GM12878 (cell line): ENCODE measurements at regions not wholly inside any gene's neighbourhood (a gene's known extent, or its start where the extent isn't known, plus 50 kb on each side); places are given as distances from the start of the nearest gene placed in this dataset.

ENCODE experiments used
- CTCF ChIP-seq, 3 experiments: IDR thresholded peaks in 2 of 3; conservative IDR thresholded peaks in 1 of 3; 2 replicates each; pipeline ENCODE4 v1.5.1; 2011; ENCODE audit warnings: low read depth in 3 of 3, low read length in 3 of 3, mild to moderate bottlenecking in 3 of 3, control low read depth in 2 of 3, moderate library complexity in 2 of 3, inconsistent platforms in 1 of 3, mixed read lengths in 1 of 3; ENCODE audit not compliant: control insufficient read depth in 2 of 3, insufficient read depth in 1 of 3; ENCODE audit errors: extremely low read depth in 1 of 3
- E4F1 ChIP-seq: fragments of 450-650 bp; IDR thresholded peaks from 2 replicates; pipeline ENCODE4 v1.6.1; 2018; ENCODE audit warnings: borderline replicate concordance, mild to moderate bottlenecking; ENCODE audit not compliant: partially characterized antibody
- EGR1 ChIP-seq, 2 experiments: IDR thresholded peaks; 1 replicate in 1 of 2; 2 replicates in 1 of 2; pipeline ENCODE4 v1.6.1; 2011 to 2012; ENCODE audit warnings: low read depth in 2 of 2, low read length in 2 of 2, borderline replicate concordance in 1 of 2, mild to moderate bottlenecking in 1 of 2, moderate library complexity in 1 of 2
- EZH2 ChIP-seq: IDR thresholded peaks from 2 replicates; pipeline ENCODE4 v1.6.1; 2012; ENCODE audit warnings: low read depth, mild to moderate bottlenecking, control low read depth, inconsistent platforms, low read length, borderline replicate concordance; ENCODE audit not compliant: control insufficient read depth
- RAD51 ChIP-seq: fragments of 450-650 bp; IDR thresholded peaks from 2 replicates; pipeline ENCODE4 v1.6.1; 2016; ENCODE audit warnings: moderate library complexity, mild to moderate bottlenecking, inconsistent platforms
- REST ChIP-seq: IDR thresholded peaks from 2 replicates; pipeline ENCODE4 v1.6.1; 2012; ENCODE audit warnings: mild to moderate bottlenecking, low read depth, low read length
- SIN3A ChIP-seq: IDR thresholded peaks from 2 replicates; pipeline ENCODE4 v1.6.1; 2012; ENCODE audit warnings: low read depth, low read length, improper control_type of control experiment
- SRF ChIP-seq, 2 experiments: IDR thresholded peaks; 2 replicates each; pipeline ENCODE4 v1.6.1; 2011; ENCODE audit warnings: low read depth in 2 of 2, low read length in 2 of 2, mild to moderate bottlenecking in 1 of 2, moderate library complexity in 1 of 2
- ZNF24 ChIP-seq: fragments of 450-650 bp; IDR thresholded peaks from 2 replicates; pipeline ENCODE4 v1.6.1; 2017; ENCODE audit warnings: antibody characterized with exemption, mild to moderate bottlenecking
- TF ChIP-seq, protein P1 (sequence below): IDR thresholded peaks from 2 replicates; pipeline ENCODE4 v1.6.1; 2011; ENCODE audit warnings: low read depth, low read length, improper control_type of control experiment, borderline replicate concordance
- TF ChIP-seq, protein P2 (sequence below): IDR thresholded peaks from 2 replicates; pipeline ENCODE4 v1.6.1; 2012; ENCODE audit warnings: low read depth, low read length, improper control_type of control experiment

- TF ChIP-seq, protein P1, sequence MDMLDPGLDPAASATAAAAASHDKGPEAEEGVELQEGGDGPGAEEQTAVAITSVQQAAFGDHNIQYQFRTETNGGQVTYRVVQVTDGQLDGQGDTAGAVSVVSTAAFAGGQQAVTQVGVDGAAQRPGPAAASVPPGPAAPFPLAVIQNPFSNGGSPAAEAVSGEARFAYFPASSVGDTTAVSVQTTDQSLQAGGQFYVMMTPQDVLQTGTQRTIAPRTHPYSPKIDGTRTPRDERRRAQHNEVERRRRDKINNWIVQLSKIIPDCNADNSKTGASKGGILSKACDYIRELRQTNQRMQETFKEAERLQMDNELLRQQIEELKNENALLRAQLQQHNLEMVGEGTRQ: no peak
- TF ChIP-seq SRF (IDR thresholded peaks at IDR 0.05; ENCODE audit: low read depth in 2 of 2, low read length in 2 of 2): no peak
- TF ChIP-seq REST: no peak
- TF ChIP-seq ZNF24: no peak
- TF ChIP-seq SIN3A: no peak
- no peak for TF ChIP-seq CTCF (IDR thresholded peaks at IDR 0.05 in 2 of 3, conservative IDR thresholded peaks at IDR 0.05 in 1 of 3; ENCODE audit: control insufficient read depth in 2 of 3, extremely low read depth in 1 of 3, insufficient read depth in 1 of 3, low read depth in 3 of 3, low read length in 3 of 3)
- TF ChIP-seq EZH2: no peak
- TF ChIP-seq EGR1 (IDR thresholded peaks at IDR 0.05; ENCODE audit: borderline replicate concordance in 1 of 2, low read depth in 2 of 2, low read length in 2 of 2): no peak
- TF ChIP-seq E4F1: no peak
- TF ChIP-seq, protein P2, sequence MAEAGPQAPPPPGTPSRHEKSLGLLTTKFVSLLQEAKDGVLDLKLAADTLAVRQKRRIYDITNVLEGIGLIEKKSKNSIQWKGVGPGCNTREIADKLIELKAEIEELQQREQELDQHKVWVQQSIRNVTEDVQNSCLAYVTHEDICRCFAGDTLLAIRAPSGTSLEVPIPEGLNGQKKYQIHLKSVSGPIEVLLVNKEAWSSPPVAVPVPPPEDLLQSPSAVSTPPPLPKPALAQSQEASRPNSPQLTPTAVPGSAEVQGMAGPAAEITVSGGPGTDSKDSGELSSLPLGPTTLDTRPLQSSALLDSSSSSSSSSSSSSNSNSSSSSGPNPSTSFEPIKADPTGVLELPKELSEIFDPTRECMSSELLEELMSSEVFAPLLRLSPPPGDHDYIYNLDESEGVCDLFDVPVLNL: no peak
- TF ChIP-seq RAD51: no peak
Measured at GRCh38 chr6:22113026-22113766, 183.6 kb downstream of the PRL start.
